Stimulated activated CD4-positive, alpha-beta T cell treated with anti-CD3 and anti-CD28 coated beads, Interleukin-1b, Interleukin-23, amount 100 ng/mL, for 48 hours (primary cell): ENCODE measurements at regions not wholly inside any gene's neighbourhood (a gene's known extent, or its start where the extent isn't known, plus 50 kb on each side); places are given as distances from the start of the nearest gene placed in this dataset.

Experiments used
- DNase-seq: peaks from one replicate; pipeline ENCODE4 v3.0.0-alpha.2; 2020

DNA sequence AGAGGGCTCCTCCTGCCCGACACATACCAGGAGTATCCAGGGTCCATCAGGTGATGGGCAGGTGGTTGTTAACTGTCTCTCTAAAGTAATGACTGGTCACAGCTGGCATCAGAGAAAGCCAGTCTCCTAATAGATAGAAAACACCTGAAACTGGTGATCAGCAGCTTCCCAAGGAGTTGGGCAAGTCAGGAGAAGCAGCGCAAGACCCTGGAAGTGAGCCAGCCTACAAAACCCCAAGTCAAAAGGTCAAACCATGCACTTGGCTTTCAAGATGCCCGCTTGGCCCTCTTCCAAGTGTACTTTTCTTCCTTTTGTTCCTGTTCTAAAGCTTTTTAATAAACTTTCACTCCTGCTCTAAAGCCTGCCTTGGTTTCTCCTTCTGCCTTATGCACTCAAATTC is 815.2 kb downstream of the DCDC2C start:
- no peak for DNase-seq

GRCh38 chr2:4522498-4523421 is 819.4 kb downstream of the DCDC2C start:
- no peak for DNase-seq

GRCh38 chr2:4527416-4527815 is 824.0 kb downstream of the DCDC2C start:
- no peak for DNase-seq

DNA sequence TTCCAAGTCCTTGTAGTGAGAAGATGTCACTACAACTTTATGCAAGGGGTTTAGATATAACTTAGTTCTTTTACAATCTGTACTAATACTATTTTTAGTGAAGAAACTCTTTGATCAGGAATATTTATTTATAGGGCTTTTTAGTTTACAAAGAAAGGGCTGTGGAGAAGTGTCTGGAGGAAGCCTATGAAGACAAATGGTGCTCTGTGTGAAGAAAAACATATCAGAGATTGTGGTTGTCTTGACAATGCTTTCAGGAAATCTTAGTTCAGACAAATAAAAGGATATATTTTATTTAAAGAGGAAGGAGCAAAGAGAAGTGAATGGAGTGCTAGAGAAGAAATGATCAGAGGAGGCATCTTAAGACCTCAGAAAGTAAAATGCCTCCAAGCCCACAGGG is 824.9 kb downstream of the DCDC2C start:
- no peak for DNase-seq

DNA sequence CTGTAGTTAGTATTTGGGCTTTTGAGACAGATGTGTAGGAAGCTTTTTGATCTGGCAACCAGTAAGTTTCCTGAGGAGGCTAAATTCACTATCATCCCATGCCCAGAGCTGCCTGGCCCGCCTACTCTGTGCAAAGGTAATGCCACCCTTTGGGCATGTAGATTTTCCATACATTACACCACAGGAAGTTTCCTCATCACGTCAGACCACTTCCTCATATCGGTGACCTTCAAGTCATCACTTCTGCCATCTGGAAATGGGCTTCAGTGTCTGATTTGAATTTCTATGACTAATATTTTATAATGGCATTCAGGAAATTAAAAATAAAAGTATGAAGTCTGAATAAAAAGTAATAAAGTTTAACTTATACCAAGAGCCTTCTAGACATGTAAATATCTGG is 825.4 kb downstream of the DCDC2C start:
- DNase-seq = no peak

DNA sequence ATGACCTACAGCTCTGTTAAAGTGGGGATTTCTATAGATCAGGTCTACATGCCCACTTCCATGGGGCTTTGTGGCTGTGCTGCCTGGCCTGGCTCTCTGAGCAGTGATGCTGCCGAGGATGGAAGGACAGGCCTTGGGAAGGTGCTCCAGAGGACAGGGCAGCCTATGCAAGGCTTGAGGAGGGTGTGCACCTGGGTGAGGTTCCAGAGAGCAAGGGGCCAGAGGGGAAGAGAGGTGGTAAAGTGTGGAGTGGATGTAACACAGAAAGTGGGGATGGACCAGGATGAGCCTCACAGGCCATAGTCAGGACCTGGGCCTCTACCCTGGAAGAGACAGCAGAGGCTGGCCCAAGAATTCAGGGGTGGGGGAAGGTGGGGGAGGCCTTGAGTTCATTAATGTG is 826.4 kb downstream of the DCDC2C start:
- no peak for DNase-seq

- no peak for DNase-seq
Measured at GRCh38 chr2:4530231-4530630, 826.9 kb downstream of the DCDC2C start.

DNA sequence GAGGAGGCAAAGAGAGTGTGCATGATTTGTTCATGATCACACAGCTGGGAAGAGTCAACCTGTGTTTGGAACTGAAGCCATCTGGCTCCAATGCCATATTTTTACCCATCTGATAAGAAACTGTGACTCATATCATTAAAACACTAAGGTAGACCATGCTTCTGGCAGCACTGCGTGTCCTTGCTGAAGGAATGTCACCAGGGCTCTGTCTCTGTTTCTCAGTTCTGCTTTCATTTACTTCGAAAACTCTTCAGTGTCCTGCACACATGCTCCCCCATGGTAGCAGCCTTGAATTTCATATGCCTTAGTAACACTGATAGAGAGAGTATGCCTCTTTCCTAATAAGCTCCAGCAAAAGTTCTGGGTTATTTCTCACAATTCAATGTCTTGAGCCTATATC is 830.4 kb downstream of the DCDC2C start:
- no peak for DNase-seq

- DNase-seq = no peak
Measured at GRCh38 chr2:4539121-4539520, 835.7 kb downstream of the DCDC2C start.

DNA sequence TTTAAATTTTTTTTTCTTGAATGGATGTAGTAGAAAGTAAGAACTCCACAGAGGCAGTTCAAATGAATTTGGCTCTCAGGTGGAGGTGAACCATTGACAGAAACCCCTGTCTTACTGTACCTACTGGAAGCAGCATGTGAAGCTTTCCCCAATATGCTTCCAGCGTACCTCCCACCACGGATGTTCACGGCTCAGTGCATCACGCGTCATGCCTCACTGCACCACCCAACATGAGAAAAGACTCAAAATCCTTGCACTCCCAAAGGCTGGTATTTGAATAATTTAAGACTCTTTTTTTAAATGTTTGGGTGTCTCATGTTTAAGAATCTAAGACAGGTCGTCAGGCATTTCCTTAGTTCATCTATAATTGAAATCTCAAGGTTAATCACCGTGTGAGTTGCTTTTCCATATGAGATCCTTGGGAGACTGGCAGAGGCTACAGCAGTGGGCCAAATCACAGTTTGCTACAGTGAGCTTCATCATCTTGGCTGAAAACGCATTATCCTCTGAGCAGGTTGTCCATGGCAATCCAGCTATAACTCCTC is 846.4 kb downstream of the DCDC2C start:
- DNase-seq = no peak

- no peak for DNase-seq
Measured at GRCh38 chr2:4551691-4552474, 848.5 kb downstream of the DCDC2C start.

DNA sequence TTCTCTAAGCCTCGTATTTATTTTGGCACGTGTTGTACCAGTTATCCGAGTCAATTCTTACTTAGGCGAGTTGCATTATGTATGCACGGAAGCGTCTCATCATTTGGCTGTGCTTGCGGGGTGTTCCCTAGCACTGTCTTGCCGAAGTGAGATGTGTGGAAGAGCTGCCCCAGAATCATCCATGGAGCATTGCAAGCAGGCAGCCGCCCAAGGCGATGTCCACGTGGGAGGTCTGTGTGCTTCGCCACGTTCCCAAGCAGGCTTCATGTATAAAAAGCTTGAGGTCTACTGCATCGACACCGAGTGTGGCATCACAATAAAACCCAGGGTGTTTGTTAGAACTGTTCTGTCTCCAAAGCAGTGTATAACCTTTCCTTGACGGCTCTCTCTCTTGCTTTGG is 849.9 kb downstream of the DCDC2C start:
- DNase-seq = no peak

DNA sequence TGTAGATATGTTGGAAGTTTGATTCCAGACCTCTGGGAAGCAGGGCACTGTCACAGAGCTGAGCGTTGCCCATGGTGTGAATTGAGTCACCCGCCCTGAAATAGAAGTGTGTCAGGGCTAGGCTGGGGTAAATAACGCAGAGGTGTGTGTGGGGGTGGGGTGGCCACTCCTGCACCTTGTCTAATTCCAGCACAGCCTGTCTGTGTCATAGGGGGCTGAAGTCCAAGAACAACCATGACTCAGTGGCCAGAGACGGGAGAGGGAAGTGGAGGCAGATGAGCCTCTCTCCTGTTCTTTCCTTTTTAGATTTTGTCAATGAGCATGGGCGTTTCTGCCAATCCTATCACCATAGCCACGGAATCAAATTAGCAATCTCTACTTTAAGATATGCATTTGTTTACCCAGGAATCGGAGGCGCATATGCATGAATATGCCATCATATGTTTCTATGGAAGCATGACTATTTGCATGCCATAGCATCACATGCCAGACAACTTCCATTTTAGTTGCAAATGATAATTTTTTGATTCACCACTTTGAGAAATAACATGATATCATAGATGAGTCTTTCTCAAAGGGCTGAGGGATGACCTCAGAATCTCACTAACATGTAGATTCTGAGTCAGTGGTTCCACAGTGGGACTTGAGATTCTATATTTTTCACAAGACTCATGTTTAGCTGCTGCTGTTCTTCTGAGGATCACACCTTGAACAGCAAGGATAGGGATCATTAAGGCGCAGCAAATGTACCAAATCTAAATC is 852.9 kb downstream of the DCDC2C start:
- DNase-seq = no peak

DNA sequence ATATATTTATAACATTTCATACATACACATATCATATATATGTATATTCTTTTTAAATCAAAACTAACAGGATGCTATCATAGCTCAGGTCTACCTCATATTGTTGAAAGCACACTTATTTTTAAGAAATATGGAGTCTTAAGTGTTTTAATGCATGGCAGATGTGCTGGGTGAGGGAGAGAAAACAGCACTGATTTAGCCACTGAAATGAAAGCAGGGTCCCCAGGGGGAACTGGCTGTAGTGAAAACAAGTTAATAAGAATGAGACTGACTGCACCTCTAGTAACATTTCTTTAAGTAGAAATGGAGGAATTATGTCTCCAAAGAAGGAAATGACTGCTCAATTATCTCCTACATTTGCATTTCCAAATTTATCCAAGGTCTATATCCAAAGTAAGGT is 857.8 kb downstream of the DCDC2C start:
- DNase-seq = no peak

DNA sequence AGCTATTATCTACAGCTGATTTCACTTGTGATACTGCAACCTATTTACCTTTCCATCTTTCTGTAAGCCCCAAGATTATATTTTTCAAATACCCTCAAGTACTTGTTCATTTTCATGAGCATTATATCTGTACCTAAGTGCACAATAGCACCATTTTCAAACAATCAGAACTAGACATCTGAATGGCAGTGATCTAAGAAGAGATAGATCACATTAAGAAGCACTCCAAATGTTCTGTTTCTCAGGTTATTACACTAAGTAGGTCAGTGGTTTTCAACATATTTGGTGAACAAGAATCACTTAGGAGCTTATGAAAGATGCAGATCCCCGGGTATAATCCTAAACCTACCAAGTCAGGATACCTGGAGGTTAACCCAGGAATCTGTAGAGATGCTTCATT is 872.7 kb downstream of the DCDC2C start:
- DNase-seq = no peak

DNA sequence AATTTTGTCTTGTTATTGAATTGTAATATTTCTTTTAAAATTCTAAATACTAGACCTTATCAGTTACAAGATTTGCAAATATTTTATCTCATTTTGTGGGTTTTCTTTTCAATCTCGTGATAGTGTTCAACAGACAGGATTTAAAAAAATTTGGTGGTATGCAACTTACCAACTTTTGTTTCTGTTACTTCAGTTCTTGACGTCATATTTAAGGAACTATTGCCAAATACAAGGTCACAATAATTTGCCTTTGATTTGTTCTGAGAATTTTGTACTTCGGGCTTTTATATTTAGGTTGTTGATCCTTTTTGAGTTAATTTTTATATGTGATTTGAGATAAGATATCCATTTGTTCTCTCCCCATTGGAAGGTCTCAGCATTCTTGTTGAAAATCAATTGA is 876.6 kb downstream of the DCDC2C start:
- no peak for DNase-seq

- DNase-seq = no peak
Measured at GRCh38 chr2:4585057-4585635, 881.8 kb downstream of the DCDC2C start.

GRCh38 chr2:4588606-4589005 is 885.2 kb downstream of the DCDC2C start:
- no peak for DNase-seq

DNA sequence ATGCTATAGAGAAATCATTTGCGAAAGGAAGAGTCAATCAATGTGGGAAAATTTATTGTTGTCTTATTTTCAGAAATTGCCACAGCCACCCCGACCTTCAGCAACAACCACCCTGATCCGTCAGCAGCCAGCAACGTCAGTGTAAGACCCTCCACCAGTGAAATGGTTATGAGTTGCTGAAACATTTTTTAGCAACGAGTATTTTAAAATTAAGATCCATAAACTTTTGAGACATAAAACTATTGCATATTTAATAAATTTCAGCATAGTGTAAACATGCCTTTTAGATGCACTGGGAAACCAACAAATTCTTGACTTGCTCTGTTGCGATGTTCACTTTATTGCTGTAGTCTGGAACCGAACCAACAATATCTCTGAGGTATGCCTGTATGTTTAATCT is 887.9 kb downstream of the DCDC2C start:
- DNase-seq = no peak

DNA sequence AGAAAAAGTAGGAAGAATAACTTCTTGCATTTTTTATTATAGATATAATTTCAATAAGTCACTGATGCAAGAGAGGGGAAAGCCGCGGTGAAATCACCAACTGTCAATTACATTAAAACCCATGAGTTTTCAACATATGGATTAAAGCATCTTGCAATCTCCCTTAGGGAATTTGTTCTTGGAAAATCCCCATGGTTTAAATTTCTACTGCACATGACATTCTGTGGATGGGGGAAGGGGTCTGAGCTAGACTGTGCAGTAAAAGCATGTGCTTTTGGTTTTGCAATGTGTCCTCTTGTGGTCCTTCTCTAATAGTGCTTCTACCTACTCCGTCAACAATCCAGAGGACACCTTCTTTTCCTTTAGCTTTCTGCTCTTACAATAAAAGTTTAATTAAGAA is 894.0 kb downstream of the DCDC2C start:
- DNase-seq = no peak

DNA sequence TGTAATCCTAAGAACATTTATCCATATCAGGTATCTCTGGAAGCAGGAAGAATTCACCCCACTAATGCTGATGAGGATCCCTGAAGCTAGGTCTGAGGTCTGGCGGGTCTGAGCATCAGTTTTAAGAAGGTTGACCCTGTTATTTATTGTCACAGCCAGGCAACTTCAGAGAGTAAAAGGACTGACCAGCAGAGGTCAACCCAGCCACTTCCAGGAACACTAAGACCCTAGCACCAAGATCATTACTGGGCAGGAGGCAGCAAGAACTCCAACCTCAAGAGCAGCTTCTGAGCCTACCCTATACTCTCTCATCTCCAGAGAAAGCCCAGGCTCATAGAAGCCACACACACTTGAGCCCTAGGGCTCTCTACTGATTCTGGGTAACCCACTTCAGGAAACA is 901.4 kb downstream of the DCDC2C start:
- no peak for DNase-seq

DNA sequence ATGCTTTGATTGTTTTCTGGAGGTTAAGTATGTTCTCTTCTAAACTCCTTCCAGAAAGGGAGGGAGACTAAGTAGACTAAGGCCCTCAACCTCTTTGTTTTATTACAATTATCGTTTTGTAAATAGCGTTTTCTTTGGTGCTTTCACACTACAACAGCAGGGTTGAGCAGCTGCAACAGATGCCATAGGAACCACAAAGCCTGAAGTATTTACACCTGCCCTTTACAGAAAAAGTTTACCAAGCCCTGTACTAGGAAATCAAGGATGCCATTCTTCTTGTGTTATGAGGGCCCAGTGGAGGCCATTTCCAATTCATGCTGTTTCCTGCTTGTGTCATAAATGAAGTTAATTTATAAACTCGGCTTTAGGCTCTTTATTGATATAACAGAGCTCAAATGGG is 914.8 kb downstream of the DCDC2C start:
- no peak for DNase-seq
